Pancreas (tissue), 10 donors: ENCODE measurements at regions not wholly inside any gene's neighbourhood (a gene's known extent, or its start where the extent isn't known, plus 50 kb on each side); places are given as distances from the start of the nearest gene placed in this dataset.

Source experiments
- ATAC-seq, 4 donors: fragments of 200-7000 bp; cut with Tn5 transposase; one replicate each; pipeline versions ENCODE4 v1.8.0 to v1.9.1; 2020; ENCODE audit warnings: mild to moderate bottlenecking in 4 of 4, moderate library complexity in 4 of 4
- DNase-seq, 6 donors: peaks; one replicate each; pipeline ENCODE4 v3.0.0-alpha.2; 2020
- FAIRE-seq: peaks from 2 replicates; lab custom pipeline; 2012; peaks lifted over from hg19 to GRCh38; lab: Jason Lieb, UNC
- H3K27ac ChIP-seq, 4 donors: fragments of 200-600 bp; sonication (generic); 1 replicate in 3 of 4; 2 replicates in 1 of 4; pipeline versions ENCODE4 v1.5.0 to v1.8.0; 2020
- H3K27me3 ChIP-seq, 4 donors: fragments of 200-600 bp; one replicate each; pipeline ENCODE4 v1.8.0; 2021
- H3K36me3 ChIP-seq, 3 donors: fragments of 200-600 bp; sonication (generic) in 1 of 3; one replicate each; pipeline versions ENCODE4 v1.5.0 to v1.8.0; 2020 to 2021
- H3K4me1 ChIP-seq, 3 donors: fragments of 200-600 bp; one replicate each; pipeline ENCODE4 v1.8.0; 2021
- H3K4me3 ChIP-seq, 4 donors: fragments of 200-600 bp; sonication (generic) in 2 of 4; one replicate each; pipeline versions ENCODE4 v1.5.0 to v1.8.0; 2020 to 2021
- H3K9me3 ChIP-seq, 4 donors: fragments of 200-600 bp; one replicate each; pipeline ENCODE4 v1.8.0; 2021
- WGBS, 2 donors: extraction: QIAGEN DNeasy Blood & Tissue Kit; methylation state at CpG; one replicate each; pipeline ENCODE4 v1.1.7; 2013; 5-methylcytosine and 5-hydroxymethylcytosine counted together
- intact Hi-C, 3 donors: fragments of 100-400 bp; cut with DNase I; formaldehyde crosslinking; loops; one replicate each; pipeline versions ENCODE4 v1.11.1 to v1.14.2; 2022
- TF ChIP-seq, protein P1 (sequence below), 4 donors: fragments of 200-600 bp; sonication (generic) in 3 of 4; IDR thresholded peaks; one replicate each; pipeline versions ENCODE4 v1.5.0 to v1.8.0; 2021; ENCODE audit warnings: antibody characterized with exemption in 4 of 4
- donor health status: healthy with polysubstance abuse.
- donor health status: DM: no; HTN: no; CAD: no; lungs with moderate emphysema.
- donor health status: DM: no; HTN: no; CAD: no.
- donor health status: control.
- donor health status: control.
- donor health status: Bipolar disorder and iron deficiency.
- donor health status: DM: yes; HTN: yes; CAD: no.
- donor health status: DM: no; HTN: no; CAD: no.
- donor health status: DM: no; HTN: no; CAD: no.
- donor health status: DM: yes; HTN: yes; CAD: no.

DNA sequence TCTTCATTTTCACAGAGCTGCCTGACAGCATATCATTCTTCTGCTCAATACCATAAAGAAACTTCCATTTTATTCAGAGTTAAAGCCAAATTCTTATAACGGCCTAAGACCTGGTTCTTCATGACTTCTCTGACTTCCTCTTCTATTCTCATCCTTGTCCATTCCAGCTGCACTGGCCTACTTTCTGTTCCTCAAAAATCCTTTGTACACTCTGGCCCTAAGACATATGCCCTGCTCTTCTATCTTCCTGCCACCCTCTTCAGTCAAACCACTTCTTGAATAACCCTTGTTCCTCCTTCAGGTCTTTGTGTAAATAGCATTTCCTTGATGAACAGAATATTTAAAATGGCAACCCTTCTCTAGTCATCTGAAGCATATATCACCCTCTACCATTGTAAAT lies 1338.7 kb upstream of the ADGRL2 start:
- no peak for DNase-seq
- intact Hi-C loops, result no loop called here

DNA sequence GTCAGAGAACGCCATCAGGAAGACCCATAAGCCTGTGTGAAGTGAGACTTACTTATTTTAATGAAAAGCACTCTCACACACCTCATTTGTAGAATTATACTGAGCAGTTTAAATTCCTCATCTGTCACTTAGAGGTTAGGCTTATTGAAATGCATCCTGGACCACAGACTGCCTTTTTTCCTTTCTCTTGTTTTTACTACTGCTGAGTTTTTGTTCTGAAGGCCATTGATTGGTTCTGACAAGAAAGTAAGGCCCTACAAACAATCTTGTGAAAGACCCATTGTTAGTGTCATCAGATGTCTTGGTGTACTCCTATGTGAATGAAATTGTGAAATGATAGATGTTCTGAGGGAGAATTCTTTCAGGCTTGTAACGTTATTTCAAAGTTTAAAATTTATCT lies 1343.3 kb upstream of the ADGRL2 start:
- no peak for DNase-seq
- H3K27me3 ChIP-seq, result no peaks in the 10 kb centered on the region
- no peak overlapping the region for H3K4me3 ChIP-seq
- H3K9me3 ChIP-seq, result no peaks in the 10 kb centered on the region
- intact Hi-C loops, result no loop called here
- no peak overlapping the region for H3K27ac ChIP-seq
- no peak for ATAC-seq
- WGBS, 2 donors, result 29 to 39% methylated on average over 2 of the region's 2 CpGs
- TF ChIP-seq, protein P1, sequence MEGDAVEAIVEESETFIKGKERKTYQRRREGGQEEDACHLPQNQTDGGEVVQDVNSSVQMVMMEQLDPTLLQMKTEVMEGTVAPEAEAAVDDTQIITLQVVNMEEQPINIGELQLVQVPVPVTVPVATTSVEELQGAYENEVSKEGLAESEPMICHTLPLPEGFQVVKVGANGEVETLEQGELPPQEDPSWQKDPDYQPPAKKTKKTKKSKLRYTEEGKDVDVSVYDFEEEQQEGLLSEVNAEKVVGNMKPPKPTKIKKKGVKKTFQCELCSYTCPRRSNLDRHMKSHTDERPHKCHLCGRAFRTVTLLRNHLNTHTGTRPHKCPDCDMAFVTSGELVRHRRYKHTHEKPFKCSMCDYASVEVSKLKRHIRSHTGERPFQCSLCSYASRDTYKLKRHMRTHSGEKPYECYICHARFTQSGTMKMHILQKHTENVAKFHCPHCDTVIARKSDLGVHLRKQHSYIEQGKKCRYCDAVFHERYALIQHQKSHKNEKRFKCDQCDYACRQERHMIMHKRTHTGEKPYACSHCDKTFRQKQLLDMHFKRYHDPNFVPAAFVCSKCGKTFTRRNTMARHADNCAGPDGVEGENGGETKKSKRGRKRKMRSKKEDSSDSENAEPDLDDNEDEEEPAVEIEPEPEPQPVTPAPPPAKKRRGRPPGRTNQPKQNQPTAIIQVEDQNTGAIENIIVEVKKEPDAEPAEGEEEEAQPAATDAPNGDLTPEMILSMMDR (IDR thresholded peaks at IDR 0.05), result no peak
- FAIRE-seq, result no peak
- H3K36me3 ChIP-seq, result no peaks in the 10 kb centered on the region
- H3K4me1 ChIP-seq, result no peaks in the 10 kb centered on the region

More for the DNA sequence above, 1338.7 kb upstream of the ADGRL2 start:
- ATAC-seq (no peak), FAIRE-seq (no peak)
- TF ChIP-seq, protein P1 (IDR thresholded peaks at IDR 0.05), result no peak
- 63 to 80% methylated on average over 1 of the region's 1 CpG for WGBS, 2 donors
- Histone ChIP-seq H3K27ac (no peak overlapping the region), H3K4me3 (no peak overlapping the region), H3K9me3 (no peaks in the 10 kb centered on the region), H3K36me3 (no peaks in the 10 kb centered on the region), H3K4me1 (no peaks in the 10 kb centered on the region), H3K27me3 (no peaks in the 10 kb centered on the region)

DNA sequence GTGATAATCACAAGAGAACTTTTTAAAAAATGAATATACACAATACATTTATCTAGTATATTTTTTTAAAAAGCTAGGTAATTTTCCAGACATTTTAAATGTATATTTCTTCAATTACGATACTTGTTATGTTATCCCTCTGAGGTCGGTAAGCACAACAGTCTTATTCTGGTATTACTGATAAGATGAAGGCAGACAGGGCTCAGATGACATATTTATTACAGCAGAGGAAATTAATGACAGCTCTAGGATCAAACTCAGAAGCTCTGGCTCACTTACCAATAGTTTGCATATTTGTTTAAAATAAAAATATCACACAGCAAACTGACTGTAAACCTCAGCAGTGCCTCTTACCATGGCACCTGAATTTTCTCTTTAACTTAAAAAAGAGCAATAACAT lies 1347.0 kb upstream of the ADGRL2 start:
- H3K9me3 ChIP-seq, result no peaks in the 10 kb centered on the region
- no peaks in the 10 kb centered on the region for H3K4me1 ChIP-seq
- H3K27ac ChIP-seq, result no peak overlapping the region
- no peaks in the 10 kb centered on the region for H3K27me3 ChIP-seq
- TF ChIP-seq, protein P1 (IDR thresholded peaks at IDR 0.05), result no peak
- intact Hi-C loops, result no loop called here
- no peak for ATAC-seq
- no peak for DNase-seq
- 12 to 19% methylated on average over 2 of the region's 2 CpGs for WGBS, 2 donors
- H3K36me3 ChIP-seq, result no peaks in the 10 kb centered on the region
- no peak overlapping the region for H3K4me3 ChIP-seq
- no peak for FAIRE-seq

DNA sequence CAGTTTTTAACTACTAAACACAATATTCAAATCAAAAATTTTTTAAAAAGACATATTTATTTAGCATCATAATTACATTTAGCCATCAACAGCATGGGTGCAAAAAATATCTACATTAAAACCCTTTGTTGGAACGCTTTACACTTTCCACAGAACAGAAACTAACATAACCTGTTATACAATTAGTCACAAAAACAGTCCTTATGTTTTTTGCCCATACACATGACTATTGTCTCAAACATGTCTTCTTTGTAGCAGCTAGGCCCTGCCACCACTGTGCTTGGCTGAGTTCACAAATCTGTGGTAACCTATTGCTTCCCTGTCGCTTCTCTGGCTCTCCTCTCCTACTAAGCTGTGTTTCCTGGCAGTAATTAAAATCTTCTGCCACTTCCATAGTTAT lies 1350.0 kb upstream of the ADGRL2 start:
- no peak for FAIRE-seq
- intact Hi-C loops, result no loop called here
- H3K27ac ChIP-seq, result no peak overlapping the region

DNA sequence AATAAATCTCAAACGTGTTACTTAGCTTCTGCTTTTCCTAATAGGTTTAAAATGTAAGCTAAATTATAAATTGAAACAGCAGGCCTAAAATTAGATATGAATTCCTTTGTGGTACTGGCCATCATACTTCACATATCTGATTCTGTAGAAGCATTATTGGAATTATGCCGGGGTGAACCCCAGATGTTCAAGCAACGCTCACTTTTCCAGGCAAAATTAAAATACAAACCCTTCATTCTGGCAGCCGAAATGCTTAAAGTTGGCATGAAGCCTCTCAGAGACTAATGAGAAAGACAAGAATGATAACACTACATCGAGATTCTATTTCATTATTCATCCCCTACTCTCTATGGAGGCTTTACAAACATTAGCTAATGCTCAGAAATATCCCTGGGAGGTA lies 1352.7 kb upstream of the ADGRL2 start:
- 54 to 60% methylated on average over 5 of the region's 5 CpGs for WGBS, 2 donors
- H3K4me3 ChIP-seq, result no peak overlapping the region

More for the DNA sequence above, 1350.0 kb upstream of the ADGRL2 start:
- Histone ChIP-seq H3K36me3 (no peaks in the 10 kb centered on the region), H3K9me3 (no peaks in the 10 kb centered on the region), H3K4me1 (no peaks in the 10 kb centered on the region), H3K27me3 (no peaks in the 10 kb centered on the region), H3K4me3 (no peak overlapping the region)
- WGBS, 2 donors, result 62 to 80% methylated on average over 2 of the region's 2 CpGs
- ATAC-seq (no peak), DNase-seq (no peak)
- TF ChIP-seq, protein P1 (IDR thresholded peaks at IDR 0.05), result no peak

More for the DNA sequence above, 1352.7 kb upstream of the ADGRL2 start:
- TF ChIP-seq, protein P1 (IDR thresholded peaks at IDR 0.05), result no peak
- DNase-seq (no peak), FAIRE-seq (no peak), ATAC-seq (no peak)
- H3K9me3 ChIP-seq, result no peaks in the 10 kb centered on the region
- no peak overlapping the region for H3K27ac ChIP-seq
- H3K36me3 ChIP-seq, result no peaks in the 10 kb centered on the region
- no peaks in the 10 kb centered on the region for H3K27me3 ChIP-seq
- intact Hi-C loops, result no loop called here
- no peaks in the 10 kb centered on the region for H3K4me1 ChIP-seq
